ENCODE measurements at regions not wholly inside any gene's neighbourhood (a gene's known extent, or its start where the extent isn't known, plus 50 kb on each side); places are given as distances from the start of the nearest gene placed in this dataset.

- no peak for TF ChIP-seq CTCF (IDR thresholded peaks at IDR 0.05)
- no peak for TF ChIP-seq EZH2 (IDR thresholded peaks at IDR 0.05; ENCODE audit: borderline replicate concordance, insufficient read depth, low read depth, low read length, poor library complexity, severe bottlenecking)
Measured at GRCh38 chr7:106584914-106585759, 75.8 kb downstream of the CCDC71L start.
